H4 (cell line): ENCODE measurements at regions not wholly inside any gene's neighbourhood (a gene's known extent, or its start where the extent isn't known, plus 50 kb on each side); places are given as distances from the start of the nearest gene placed in this dataset.

Experiments used
- DNase-seq: peaks from one replicate; pipeline ENCODE4 v3.0.0-alpha.2; 2015; ENCODE audit warnings: low spot score

- no peak for DNase-seq
Measured at GRCh38 chr12:65764325-65764724, 60.0 kb upstream of the HMGA2 start.

- no peak for DNase-seq
Measured at GRCh38 chr12:65765436-65765813, 58.9 kb upstream of the HMGA2 start.

GRCh38 chr12:65769880-65770279 lies 54.4 kb upstream of the HMGA2 start:
- DNase-seq: no peak
